ENCODE measurements at regions not wholly inside any gene's neighbourhood (a gene's known extent, or its start where the extent isn't known, plus 50 kb on each side); places are given as distances from the start of the nearest gene placed in this dataset.

- Histone ChIP-seq H3K27ac (no peak overlapping the region), H3K4me3 (no peak overlapping the region), H3K36me3 (no peaks in the 10 kb centered on the region), H3K9me3 (no peaks in the 10 kb centered on the region), H3K27me3 (no peaks in the 10 kb centered on the region), H3K4me1 (no peaks in the 10 kb centered on the region)
- DNase-seq, result no peak
- no peak for TF ChIP-seq CTCF (IDR thresholded peaks at IDR 0.05)
- TF ChIP-seq POLR2A (IDR thresholded peaks at IDR 0.05), result no peak
Observed at GRCh38 chr6:6884916-6885315, 222.8 kb upstream of the RREB1 start.

- Histone ChIP-seq H3K27me3 (no peaks in the 10 kb centered on the region), H3K36me3 (no peaks in the 10 kb centered on the region), H3K9me3 (no peaks in the 10 kb centered on the region), H3K4me1 (peaks cover 0 to 6% (median 0%) of the 10 kb centered on the region in 4 donors), H3K4me3 (no peak overlapping the region), H3K27ac (peak overlapping the region in 2 of 4 donors; percentile 9 to 36)
- peak in 1 of 3 donors; percentile 61 for DNase-seq
- no peak for TF ChIP-seq CTCF (IDR thresholded peaks at IDR 0.05)
- no peak for TF ChIP-seq POLR2A (IDR thresholded peaks at IDR 0.05)
Observed at GRCh38 chr6:6885521-6886170, 222.1 kb upstream of the RREB1 start.

- peaks cover 0 to 13% (median 0%) of the 10 kb centered on the region in 4 donors for H3K4me1 ChIP-seq
- no peak for TF ChIP-seq POLR2A (IDR thresholded peaks at IDR 0.05)
- TF ChIP-seq CTCF (IDR thresholded peaks at IDR 0.05), result no peak
- no peak for DNase-seq
- H3K36me3 ChIP-seq, result no peaks in the 10 kb centered on the region
- H3K9me3 ChIP-seq, result no peaks in the 10 kb centered on the region
- H3K27me3 ChIP-seq, result no peaks in the 10 kb centered on the region
- peak overlapping the region in 2 of 4 donors; percentile 9 to 36 for H3K27ac ChIP-seq
- no peak overlapping the region for H3K4me3 ChIP-seq
Observed at GRCh38 chr6:6886171-6886885, 221.4 kb upstream of the RREB1 start.

- H3K27ac ChIP-seq, result no peak overlapping the region
Observed at GRCh38 chr6:6886886-6887285, 220.9 kb upstream of the RREB1 start.

GRCh38 chr6:6889601-6890000 is 218.2 kb upstream of the RREB1 start:
- H3K4me1 ChIP-seq, result peaks cover 0 to 14% (median 0%) of the 10 kb centered on the region in 4 donors
- TF ChIP-seq CTCF (IDR thresholded peaks at IDR 0.05) (no peak), POLR2A (IDR thresholded peaks at IDR 0.05) (no peak)
- no peak overlapping the region for H3K27ac ChIP-seq
- H3K9me3 ChIP-seq, result no peaks in the 10 kb centered on the region
- no peaks in the 10 kb centered on the region for H3K27me3 ChIP-seq
- no peak for DNase-seq
- no peaks in the 10 kb centered on the region for H3K36me3 ChIP-seq
- H3K4me3 ChIP-seq, result no peak overlapping the region

More at GRCh38 chr6:6886886-6887285, 220.9 kb upstream of the RREB1 start:
- DNase-seq, result peak in 1 of 3 donors; percentile 34
- Histone ChIP-seq H3K9me3 (no peaks in the 10 kb centered on the region), H3K4me1 (peaks cover 0 to 14% (median 0%) of the 10 kb centered on the region in 4 donors), H3K4me3 (no peak overlapping the region), H3K27me3 (no peaks in the 10 kb centered on the region), H3K36me3 (no peaks in the 10 kb centered on the region)
- no peak for TF ChIP-seq CTCF (IDR thresholded peaks at IDR 0.05)
- TF ChIP-seq POLR2A (IDR thresholded peaks at IDR 0.05), result no peak
